ENCODE measurements at regions not wholly inside any gene's neighbourhood (a gene's known extent, or its start where the extent isn't known, plus 50 kb on each side); places are given as distances from the start of the nearest gene placed in this dataset.
"Not testable (repeated sequence)": the region's sequence is repeated elsewhere in the genome, so short reads cannot be mapped to it uniquely, and the experiment has no call there.

DNA sequence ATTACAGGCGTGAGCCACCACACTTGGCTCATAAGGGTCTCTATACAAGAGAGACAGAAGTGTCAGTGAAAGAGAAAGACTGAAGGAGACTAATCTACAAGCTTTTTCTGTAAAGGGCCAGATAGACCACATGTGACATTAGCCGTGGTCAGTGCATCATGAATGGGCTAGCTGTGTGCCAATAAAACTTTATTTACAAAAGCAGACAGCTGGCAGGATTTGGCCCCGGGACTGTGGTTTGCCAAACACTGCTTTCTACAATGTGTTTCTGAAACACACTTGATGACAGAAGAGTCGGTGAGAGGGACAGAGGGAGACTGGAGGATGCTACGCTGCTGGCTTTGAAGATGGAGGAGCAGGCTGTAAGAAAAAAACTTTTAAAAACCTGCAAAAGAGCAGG is 285.4 kb downstream of the TFAP2C start:
- intact Hi-C loops (cut with DNase I, micrococcal nuclease) = no loop called here
- no peaks in the 10 kb centered on the region for H3K36me3 Mint-ChIP-seq (ENCODE audit: low read depth)
- POLR2A ChIA-PET = no interaction called here

DNA sequence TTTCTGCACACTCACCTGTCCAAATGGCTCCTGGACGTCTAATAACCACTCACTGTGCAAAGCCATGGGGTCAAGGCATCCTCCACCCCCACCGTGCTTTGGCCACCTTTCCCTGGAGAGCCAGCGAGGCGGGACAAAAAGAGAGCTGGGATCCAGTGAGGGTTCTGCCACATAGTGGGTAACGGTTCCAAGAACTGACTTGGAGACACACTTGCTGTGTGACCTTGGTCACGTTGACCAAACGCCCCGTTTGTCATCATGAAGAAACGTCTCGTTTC is 287.2 kb downstream of the TFAP2C start:
- Histone ChIP-seq H3K9me3 (ENCODE audit: control insufficient read depth in 1 of 2, insufficient read depth in 1 of 2, low read length in 2 of 2) (no peaks in the 10 kb centered on the region), H3K4me3 (ENCODE audit: low read length) (no peak overlapping the region), H3K27ac (ENCODE audit: low read depth in 1 of 2, low read length in 2 of 2) (no peak overlapping the region), H3K36me3 (ENCODE audit: insufficient read depth, low read length) (no peaks in the 10 kb centered on the region), H3K4me1 (ENCODE audit: insufficient read depth, low read length) (no peaks in the 10 kb centered on the region), H3K27me3 (ENCODE audit: control insufficient read depth in 1 of 2, insufficient read depth in 2 of 2, low read length in 2 of 2) (peaks cover 0 to 6% of the 10 kb centered on the region in 2 experiments)
- POLR2A ChIA-PET = no interaction called here
- TF ChIP-seq, protein P1, sequence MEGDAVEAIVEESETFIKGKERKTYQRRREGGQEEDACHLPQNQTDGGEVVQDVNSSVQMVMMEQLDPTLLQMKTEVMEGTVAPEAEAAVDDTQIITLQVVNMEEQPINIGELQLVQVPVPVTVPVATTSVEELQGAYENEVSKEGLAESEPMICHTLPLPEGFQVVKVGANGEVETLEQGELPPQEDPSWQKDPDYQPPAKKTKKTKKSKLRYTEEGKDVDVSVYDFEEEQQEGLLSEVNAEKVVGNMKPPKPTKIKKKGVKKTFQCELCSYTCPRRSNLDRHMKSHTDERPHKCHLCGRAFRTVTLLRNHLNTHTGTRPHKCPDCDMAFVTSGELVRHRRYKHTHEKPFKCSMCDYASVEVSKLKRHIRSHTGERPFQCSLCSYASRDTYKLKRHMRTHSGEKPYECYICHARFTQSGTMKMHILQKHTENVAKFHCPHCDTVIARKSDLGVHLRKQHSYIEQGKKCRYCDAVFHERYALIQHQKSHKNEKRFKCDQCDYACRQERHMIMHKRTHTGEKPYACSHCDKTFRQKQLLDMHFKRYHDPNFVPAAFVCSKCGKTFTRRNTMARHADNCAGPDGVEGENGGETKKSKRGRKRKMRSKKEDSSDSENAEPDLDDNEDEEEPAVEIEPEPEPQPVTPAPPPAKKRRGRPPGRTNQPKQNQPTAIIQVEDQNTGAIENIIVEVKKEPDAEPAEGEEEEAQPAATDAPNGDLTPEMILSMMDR (IDR thresholded peaks at IDR 0.05) = no peak
- intact Hi-C loops (cut with DNase I, micrococcal nuclease) = no loop called here
- Mint-ChIP-seq H3K27ac (no peak overlapping the region), H3K4me3 (no peak overlapping the region), H3K4me1 (ENCODE audit: low read depth) (no peaks in the 10 kb centered on the region), H3K27me3 (peaks cover 16% of the 10 kb centered on the region), H3K36me3 (ENCODE audit: low read depth) (no peaks in the 10 kb centered on the region), H3K9me3 (no peaks in the 10 kb centered on the region)
- ATAC-seq (ENCODE audit: poor library complexity) (no peak), DNase-seq (no peak)
- CTCF ChIA-PET = no interaction called here

More for the DNA sequence above, 285.4 kb downstream of the TFAP2C start:
- TF ChIP-seq, protein P1 (IDR thresholded peaks at IDR 0.05) = no peak
- H3K27me3 ChIP-seq (ENCODE audit: control insufficient read depth in 1 of 2, insufficient read depth in 2 of 2, low read length in 2 of 2) = no peaks in the 10 kb centered on the region
- ATAC-seq (ENCODE audit: poor library complexity) = no peak
- no peaks in the 10 kb centered on the region for H3K4me1 ChIP-seq (ENCODE audit: insufficient read depth, low read length)
- no peaks in the 10 kb centered on the region for H3K9me3 ChIP-seq (ENCODE audit: control insufficient read depth in 1 of 2, insufficient read depth in 1 of 2, low read length in 2 of 2)
- CTCF ChIA-PET = no interaction called here
- H3K4me3 ChIP-seq (ENCODE audit: low read length) = no peak overlapping the region
- H3K27ac ChIP-seq (ENCODE audit: low read depth in 1 of 2, low read length in 2 of 2) = no peak overlapping the region
- no peak overlapping the region for H3K4me3 Mint-ChIP-seq
- no peak for DNase-seq
- H3K27me3 Mint-ChIP-seq = peaks cover 15% of the 10 kb centered on the region
- no peaks in the 10 kb centered on the region for H3K4me1 Mint-ChIP-seq (ENCODE audit: low read depth)
- no peaks in the 10 kb centered on the region for H3K9me3 Mint-ChIP-seq
- no peak overlapping the region for H3K27ac Mint-ChIP-seq
- no peaks in the 10 kb centered on the region for H3K36me3 ChIP-seq (ENCODE audit: insufficient read depth, low read length)

DNA sequence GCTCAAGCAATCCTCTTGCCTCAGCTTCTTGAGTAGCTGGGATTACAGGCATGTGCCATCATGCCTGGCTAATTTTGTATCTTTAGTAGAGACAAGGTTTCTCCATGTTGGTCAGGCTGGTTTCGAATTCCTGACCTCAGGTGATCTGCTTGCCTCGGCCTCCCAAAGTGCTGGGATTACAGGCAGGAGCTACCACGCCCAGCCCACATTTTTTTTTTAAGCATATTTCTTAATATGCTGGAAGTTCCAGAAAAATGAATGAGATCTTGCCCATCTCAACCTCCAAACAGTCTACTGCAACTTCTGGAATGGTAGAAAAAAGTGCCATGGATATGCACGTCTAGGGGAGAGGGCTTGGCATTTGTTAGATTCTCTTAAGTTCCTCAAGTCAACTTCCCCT is 290.9 kb downstream of the TFAP2C start:
- H3K4me3 Mint-ChIP-seq; intact Hi-C loops (cut with DNase I, micrococcal nuclease); ATAC-seq (ENCODE audit: poor library complexity); H3K27ac ChIP-seq (ENCODE audit: low read depth in 1 of 2, low read length in 2 of 2); H3K9me3 Mint-ChIP-seq; H3K4me3 ChIP-seq (ENCODE audit: low read length); DNase-seq; H3K27ac Mint-ChIP-seq; H3K36me3 ChIP-seq (ENCODE audit: insufficient read depth, low read length); H3K36me3 Mint-ChIP-seq (ENCODE audit: low read depth); H3K9me3 ChIP-seq (ENCODE audit: control insufficient read depth in 1 of 2, insufficient read depth in 1 of 2, low read length in 2 of 2); CTCF ChIA-PET; POLR2A ChIA-PET; H3K4me1 Mint-ChIP-seq (ENCODE audit: low read depth); H3K4me1 ChIP-seq (ENCODE audit: insufficient read depth, low read length): not testable (repeated sequence)
- peaks cover 9 to 35% of the 10 kb centered on the region in 2 experiments for H3K27me3 ChIP-seq (ENCODE audit: control insufficient read depth in 1 of 2, insufficient read depth in 2 of 2, low read length in 2 of 2)
- peaks cover 53% of the 10 kb centered on the region for H3K27me3 Mint-ChIP-seq

DNA sequence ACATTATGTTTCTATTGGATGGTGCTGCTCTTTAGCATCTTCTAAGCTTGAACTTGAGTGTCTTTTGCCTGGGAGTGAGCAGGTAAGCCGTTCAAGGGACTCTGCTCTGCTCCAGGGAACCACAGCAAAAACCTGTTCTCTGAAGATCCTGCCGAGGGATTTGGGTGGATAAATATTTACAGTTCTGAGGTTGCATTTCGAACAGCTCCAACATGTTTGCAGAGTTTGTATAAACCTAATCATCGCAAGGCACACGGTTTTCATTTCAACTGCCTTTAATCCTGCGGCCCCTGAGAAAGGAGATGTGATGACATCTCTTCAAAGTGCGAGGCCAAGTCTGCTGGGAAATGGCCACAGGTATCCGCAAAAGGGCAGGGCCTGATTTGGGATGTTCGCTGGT is 293.4 kb downstream of the TFAP2C start:
- Histone ChIP-seq H3K9me3 (ENCODE audit: control insufficient read depth in 1 of 2, insufficient read depth in 1 of 2, low read length in 2 of 2) (peaks cover 3 to 12% of the 10 kb centered on the region in 2 experiments), H3K36me3 (ENCODE audit: insufficient read depth, low read length) (no peaks in the 10 kb centered on the region), H3K4me3 (ENCODE audit: low read length) (no peak overlapping the region), H3K4me1 (ENCODE audit: insufficient read depth, low read length) (peaks cover 3% of the 10 kb centered on the region), H3K27ac (ENCODE audit: low read depth in 1 of 2, low read length in 2 of 2) (no peak overlapping the region), H3K27me3 (ENCODE audit: control insufficient read depth in 1 of 2, insufficient read depth in 2 of 2, low read length in 2 of 2) (peaks cover 20 to 59% of the 10 kb centered on the region in 2 experiments)
- H3K36me3 Mint-ChIP-seq (ENCODE audit: low read depth) = no peaks in the 10 kb centered on the region
- intact Hi-C loops (cut with DNase I, micrococcal nuclease) = no loop called here
- no peak for DNase-seq
- ChIA-PET CTCF (no interaction called here), POLR2A (no interaction called here)
- H3K9me3 Mint-ChIP-seq = no peaks in the 10 kb centered on the region
- no peak overlapping the region for H3K27ac Mint-ChIP-seq
- no peak overlapping the region for H3K4me3 Mint-ChIP-seq
- peaks cover 70% of the 10 kb centered on the region for H3K27me3 Mint-ChIP-seq
- H3K4me1 Mint-ChIP-seq (ENCODE audit: low read depth) = peaks cover 13% of the 10 kb centered on the region
- TF ChIP-seq, protein P1 (IDR thresholded peaks at IDR 0.05) = no peak
- ATAC-seq (ENCODE audit: poor library complexity) = no peak

Measured in CD4-positive, alpha-beta T cell (primary cell).